IMR-90 (cell line): ENCODE measurements at regions not wholly inside any gene's neighbourhood (a gene's known extent, or its start where the extent isn't known, plus 50 kb on each side); places are given as distances from the start of the nearest gene placed in this dataset.
A peak's percentile ranks its signal among the peaks of the same experiment; 100 is the strongest.

Experiments
- ATAC-seq: fragments of 200-7000 bp; cut with Tn5 transposase; 2 replicates; pipeline ENCODE4 v1.9.1; 2020; ENCODE audit warnings: low read depth, mild to moderate bottlenecking, moderate library complexity
- BruUV-seq: library from RNA; stranded (reverse); fragments of 400-500 nt; replicated peaks from 2 replicates; lab custom pipeline; 2021; lab: Mats Ljungman, UMichigan
- CTCF ChIA-PET: fragments of 300-600 bp; formaldehyde crosslinking; extraction: SDS; loops from one replicate; lab custom pipeline; 2021; ENCODE audit warnings: antibody characterized with exemption; lab: Yijun Ruan, JAX
- POLR2A ChIA-PET: fragments of 300-600 bp; sonication (Branson Sonifier 250); formaldehyde crosslinking; loops from one replicate; lab custom pipeline; 2022; ENCODE audit warnings: antibody characterized with exemption; ENCODE audit not compliant: unreplicated experiment; lab: Charles Lee
- DNase-seq: peaks from one replicate; pipeline ENCODE4 v3.0.0; 2013
- H2AFZ ChIP-seq: replicated peaks from 2 replicates; pipeline ENCODE3; 2013; ENCODE audit warnings: low read length, mild to moderate bottlenecking; ENCODE audit not compliant: poor library complexity
- H2AK5ac ChIP-seq: 2 replicates; pipeline ENCODE4 v1.6.1; 2013; ENCODE audit warnings: low read depth, low read length, inconsistent platforms
- H2AK9ac ChIP-seq: replicated peaks from 2 replicates; pipeline ENCODE3; 2013; ENCODE audit warnings: mild to moderate bottlenecking, low read depth, low read length, moderate library complexity; ENCODE audit not compliant: poor library complexity
- H2BK120ac ChIP-seq: 2 replicates; pipeline ENCODE4 v1.6.1; 2013; ENCODE audit warnings: low read depth, low read length, inconsistent platforms
- H2BK15ac ChIP-seq: 3 replicates; pipeline ENCODE4 v1.6.1; 2013; ENCODE audit warnings: low read depth, low read length, inconsistent platforms
- H2BK20ac ChIP-seq: 2 replicates; pipeline ENCODE4 v1.6.1; 2013; ENCODE audit warnings: low read depth, mild to moderate bottlenecking, inconsistent platforms, low read length, moderate library complexity
- H2BK5ac ChIP-seq: 2 replicates; pipeline ENCODE4 v1.6.1; 2013; ENCODE audit warnings: mild to moderate bottlenecking, low read depth, low read length, inconsistent platforms; ENCODE audit not compliant: poor library complexity, severe bottlenecking
- H3K14ac ChIP-seq: replicated peaks from 2 replicates; pipeline ENCODE4 v1.6.1; 2013; ENCODE audit warnings: low read depth, low read length, inconsistent platforms
- H3K18ac ChIP-seq: 2 replicates; pipeline ENCODE4 v1.6.1; 2013; ENCODE audit warnings: low read depth, low read length, control low read depth
- H3K23ac ChIP-seq: 2 replicates; pipeline ENCODE4 v1.6.1; 2013; ENCODE audit warnings: low read depth, low read length, inconsistent platforms
- H3K27ac ChIP-seq: 2 replicates; pipeline ENCODE4 v1.5.1; 2013; ENCODE audit warnings: mild to moderate bottlenecking, control low read depth, low read length; ENCODE audit not compliant: insufficient read depth
- H3K27me3 ChIP-seq: 2 replicates; pipeline ENCODE4 v1.6.1; 2013; ENCODE audit warnings: low read length; ENCODE audit not compliant: control insufficient read depth, insufficient read depth
- H3K36me3 ChIP-seq: 2 replicates; pipeline ENCODE4 v1.6.1; 2013; ENCODE audit warnings: low read length, mixed read lengths; ENCODE audit not compliant: control insufficient read depth, insufficient read depth
- H3K4ac ChIP-seq: 2 replicates; pipeline ENCODE4 v1.6.1; 2013; ENCODE audit warnings: low read depth, low read length, inconsistent platforms
- H3K4me1 ChIP-seq: 2 replicates; pipeline ENCODE4 v1.6.1; 2013; ENCODE audit warnings: low read length, mixed read lengths; ENCODE audit not compliant: control insufficient read depth, insufficient read depth
- H3K4me2 ChIP-seq: 2 replicates; pipeline ENCODE4 v1.6.1; 2013; ENCODE audit warnings: low read depth, mild to moderate bottlenecking, control low read depth, low read length, moderate library complexity
- H3K4me3 ChIP-seq: 2 replicates; pipeline ENCODE4 v1.5.1; 2013; ENCODE audit warnings: low read depth, mild to moderate bottlenecking, control low read depth, low read length, moderate library complexity; ENCODE audit not compliant: insufficient read depth
- H3K56ac ChIP-seq: 2 replicates; pipeline ENCODE4 v1.6.1; 2013; ENCODE audit warnings: low read length, inconsistent platforms; ENCODE audit not compliant: insufficient read depth; ENCODE audit errors: extremely low read depth
- H3K79me1 ChIP-seq, 2 experiments: 2 replicates each; pipeline ENCODE4 v1.6.1; 2013; ENCODE audit warnings: low read length in 2 of 2, inconsistent platforms in 1 of 2, low read depth in 1 of 2
- H3K9ac ChIP-seq: 2 replicates; pipeline ENCODE4 v1.6.1; 2013; ENCODE audit warnings: low read depth, low read length, control low read depth
- H3K9me1 ChIP-seq: 2 replicates; pipeline ENCODE4 v1.6.1; 2013; ENCODE audit warnings: low read length, inconsistent platforms; ENCODE audit not compliant: insufficient read depth
- H3K9me3 ChIP-seq: 2 replicates; pipeline ENCODE4 v1.6.1; 2013; ENCODE audit warnings: low read length; ENCODE audit not compliant: control insufficient read depth, insufficient read depth
- H4K20me1 ChIP-seq: 2 replicates; pipeline ENCODE4 v1.6.1; 2013; ENCODE audit warnings: low read length, inconsistent platforms; ENCODE audit not compliant: insufficient read depth
- H4K5ac ChIP-seq: 2 replicates; pipeline ENCODE4 v1.6.1; 2013; ENCODE audit warnings: mild to moderate bottlenecking, low read depth, low read length, control low read depth
- H4K8ac ChIP-seq, 2 experiments: 2 replicates each; pipeline ENCODE4 v1.6.1; 2013; ENCODE audit warnings: low read depth in 2 of 2, low read length in 2 of 2, control low read depth in 1 of 2, inconsistent platforms in 1 of 2
- H4K91ac ChIP-seq: 2 replicates; pipeline ENCODE4 v1.6.1; 2013; ENCODE audit warnings: low read depth, low read length, inconsistent platforms; ENCODE audit not compliant: insufficient read depth
- BHLHE40 ChIP-seq: fragments of 150-350 bp; IDR thresholded peaks from 2 replicates; pipeline ENCODE4 v1.6.1; 2016; ENCODE audit warnings: mild to moderate bottlenecking, low read depth, low read length
- CEBPB ChIP-seq: IDR thresholded peaks from 2 replicates; pipeline ENCODE4 v1.6.1; 2012; ENCODE audit warnings: low read depth, low read length, improper control_type of control experiment
- CHD1 ChIP-seq: IDR thresholded peaks from 2 replicates; pipeline ENCODE4 v1.6.1; 2012; ENCODE audit warnings: low read depth, low read length, improper control_type of control experiment
- CTCF ChIP-seq: conservative IDR thresholded peaks from 2 replicates; pipeline ENCODE4 v1.5.1; 2012; ENCODE audit warnings: mild to moderate bottlenecking, low read depth, low read length, improper control_type of control experiment
- ELK1 ChIP-seq: fragments of 150-350 bp; IDR thresholded peaks from 2 replicates; pipeline ENCODE4 v1.6.1; 2016; ENCODE audit warnings: low read depth, mild to moderate bottlenecking, low read length, moderate library complexity, borderline replicate concordance
- FOS ChIP-seq: fragments of 150-350 bp; IDR thresholded peaks from 2 replicates; pipeline ENCODE4 v1.6.1; 2016; ENCODE audit warnings: low read depth, low read length
- MAFK ChIP-seq: IDR thresholded peaks from 2 replicates; pipeline ENCODE4 v1.6.1; 2012; ENCODE audit warnings: low read depth, low read length, improper control_type of control experiment
- MAZ ChIP-seq: IDR thresholded peaks from 2 replicates; pipeline ENCODE4 v1.6.1; 2012; ENCODE audit warnings: low read depth, mild to moderate bottlenecking, low read length, improper control_type of control experiment, moderate library complexity, borderline replicate concordance
- MXI1 ChIP-seq: IDR thresholded peaks from 2 replicates; pipeline ENCODE4 v1.6.1; 2012; ENCODE audit warnings: low read depth, mild to moderate bottlenecking, low read length, moderate library complexity, borderline replicate concordance
- NFE2L2 ChIP-seq: fragments of 150-350 bp; IDR thresholded peaks from 2 replicates; pipeline ENCODE4 v1.6.1; 2016; ENCODE audit warnings: low read depth, mild to moderate bottlenecking, low read length
- POLR2A ChIP-seq: IDR thresholded peaks from 2 replicates; pipeline ENCODE4 v1.6.1; 2012; ENCODE audit warnings: mild to moderate bottlenecking, low read depth, low read length
- RAD21 ChIP-seq: IDR thresholded peaks from 2 replicates; pipeline ENCODE4 v1.6.1; 2012; ENCODE audit warnings: low read length, improper control_type of control experiment
- RCOR1 ChIP-seq: IDR thresholded peaks from 2 replicates; pipeline ENCODE4 v1.6.1; 2012; ENCODE audit warnings: mild to moderate bottlenecking, low read length, improper control_type of control experiment; ENCODE audit not compliant: insufficient replicate concordance
- RFX5 ChIP-seq: IDR thresholded peaks from 2 replicates; pipeline ENCODE4 v1.8.0; 2012; ENCODE audit warnings: low read depth, mild to moderate bottlenecking, low read length, moderate library complexity
- SMC3 ChIP-seq: fragments of 150-350 bp; IDR thresholded peaks from 2 replicates; pipeline ENCODE4 v1.6.1; 2016; ENCODE audit warnings: low read depth, mild to moderate bottlenecking, antibody characterized with exemption, low read length, moderate library complexity
- WGBS, 2 experiments: methylation state at CpG; one replicate each; pipeline versions ENCODE4 v1.1.5 to v1.1.7; 2013; ENCODE audit warnings: missing lambda C conversion rate in 2 of 2; ENCODE audit not compliant: insufficient read length in 1 of 2; ENCODE audit errors: extremely low coverage in 2 of 2; 5-methylcytosine and 5-hydroxymethylcytosine counted together
- dilution Hi-C: fragments of 300-500 bp; cut with HindIII; formaldehyde crosslinking; loops from one replicate; pipeline ENCODE4 v1.14.3; 2018; ENCODE audit warnings: low sequenced_read_pairs; ENCODE audit not compliant: unreplicated experiment
- in situ Hi-C: fragments of 300-500 bp; cut with MboI; formaldehyde crosslinking; loops from 3 replicates; pipeline ENCODE4 v1.14.3; 2019; ENCODE audit warnings: low sequenced_read_pairs, inconsistent platforms, mixed read lengths
- intact Hi-C: fragments of 100-400 bp; cut with micrococcal nuclease; formaldehyde crosslinking; loops from 2 replicates; pipeline ENCODE4 v1.10.0; 2022
- TF ChIP-seq, protein P1 (sequence below): fragments of 150-350 bp; IDR thresholded peaks from 2 replicates; pipeline ENCODE4 v1.6.1; 2017; ENCODE audit warnings: mild to moderate bottlenecking, antibody characterized with exemption, low read length, low read depth

DNA sequence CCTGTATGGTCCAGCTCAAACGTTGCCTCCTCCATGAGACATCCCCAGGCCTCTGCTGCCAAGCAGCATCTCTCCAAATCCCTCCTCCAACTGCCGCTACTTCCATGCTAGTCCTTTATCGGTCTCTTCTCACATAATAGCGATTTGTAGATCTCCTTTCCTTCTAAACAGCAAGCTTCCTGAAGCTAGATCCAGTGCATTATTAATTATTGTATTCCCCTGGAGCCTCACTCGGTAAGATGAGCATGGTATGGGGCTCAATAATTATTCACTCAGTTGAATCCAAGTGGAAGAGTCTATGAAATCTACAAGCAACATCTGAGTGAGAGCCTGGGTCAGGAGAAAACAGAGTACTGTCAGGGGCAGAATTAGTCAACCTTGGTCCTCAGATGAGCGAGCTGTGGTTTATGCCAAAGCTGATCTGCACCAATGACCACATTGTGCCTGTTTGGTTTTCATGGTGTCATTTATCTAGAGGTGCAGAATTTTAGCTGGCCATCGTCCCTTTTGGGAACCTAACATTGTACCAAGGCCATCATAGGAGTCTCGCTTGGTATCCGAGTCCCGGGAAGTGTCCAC is 93.8 kb upstream of the UBE2E1 start:
- Histone ChIP-seq H4K5ac (no peak overlapping the region), H3K9ac (no peak overlapping the region), H2BK15ac (no peak overlapping the region), H3K4me3 (no peak overlapping the region), H2AK5ac (peak overlapping the region; percentile 66), H2AK9ac (no peak overlapping the region), H3K27me3 (no peaks in the 10 kb centered on the region), H3K4me1 (peaks cover 10% of the 10 kb centered on the region), H2AFZ (no peak overlapping the region), H2BK20ac (no peak overlapping the region), H3K56ac (no peak overlapping the region), H2BK5ac (no peak overlapping the region), H3K23ac (no peak overlapping the region), H3K18ac (0 out of 2 replicates have a peak overlapping the region, but pooled peaks have one; percentile 1), H3K79me1 (no peaks in the 10 kb centered on the region), H4K8ac (no peak overlapping the region), H3K4me2 (peak overlapping the region; percentile 2; the same call in 1 of the 2 replicates), H3K9me1 (peaks cover 9% of the 10 kb centered on the region; the same call in 1 of the 2 replicates), H3K27ac (no peak overlapping the region), H4K91ac (no peak overlapping the region), H3K4ac (no peak overlapping the region), H4K20me1 (peaks cover 13% of the 10 kb centered on the region), H3K36me3 (no peaks in the 10 kb centered on the region), H3K14ac (no peak overlapping the region), H2BK120ac (no peak overlapping the region), H3K9me3 (no peaks in the 10 kb centered on the region)
- CTCF ChIA-PET, result interaction anchor here (0.5 to 0.7 kb wide), 2 partner anchors 35 to 224 kb away, joined by 3 to 4 read pairs; no protein-coding TSS in a partner anchor
- ATAC-seq, result no peak
- dilution Hi-C loops (no loop called here), in situ Hi-C loops (no loop called here), intact Hi-C loops (loop anchor here (5.0 to 10.0 kb wide), 2 partner anchors 110 to 163 kb away; no protein-coding TSS in a partner anchor)
- WGBS, 2 experiments, result 100% methylated on average over 3 of the region's 10 CpGs; no CpG with 5 or more reads in 1 of the 2 experiments
- no TSS peak for BruUV-seq
- TF ChIP-seq SMC3 (no peak), RAD21 (no peak), MXI1 (no peak), NFE2L2 (no peak), CTCF (no peak), ELK1 (no peak), FOS (no peak), RFX5 (no peak), RCOR1 (no peak), CHD1 (no peak), POLR2A (no peak), BHLHE40 (no peak), MAZ (no peak), CEBPB (no peak), MAFK (no peak)
- TF ChIP-seq, protein P1, sequence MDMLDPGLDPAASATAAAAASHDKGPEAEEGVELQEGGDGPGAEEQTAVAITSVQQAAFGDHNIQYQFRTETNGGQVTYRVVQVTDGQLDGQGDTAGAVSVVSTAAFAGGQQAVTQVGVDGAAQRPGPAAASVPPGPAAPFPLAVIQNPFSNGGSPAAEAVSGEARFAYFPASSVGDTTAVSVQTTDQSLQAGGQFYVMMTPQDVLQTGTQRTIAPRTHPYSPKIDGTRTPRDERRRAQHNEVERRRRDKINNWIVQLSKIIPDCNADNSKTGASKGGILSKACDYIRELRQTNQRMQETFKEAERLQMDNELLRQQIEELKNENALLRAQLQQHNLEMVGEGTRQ, result no peak
- POLR2A ChIA-PET, result no interaction called here
- DNase-seq, result no peak
